ENCODE measurements at regions not wholly inside any gene's neighbourhood (a gene's known extent, or its start where the extent isn't known, plus 50 kb on each side); places are given as distances from the start of the nearest gene placed in this dataset.

GRCh38 chr7:41201021-41201420 is 501.9 kb downstream of the INHBA start:
- Histone ChIP-seq H3K4me3 (no peak overlapping the region), H3K27ac (replicated peaks in 1 of 4) (no peak overlapping the region), H3K27me3 (no peaks in the 10 kb centered on the region), H3K4me1 (no peaks in the 10 kb centered on the region), H3K36me3 (no peaks in the 10 kb centered on the region), H3K9me3 (no peaks in the 10 kb centered on the region)
- TF ChIP-seq POLR2A (IDR thresholded peaks at IDR 0.05; ENCODE audit: low read depth) (no peak), CTCF (IDR thresholded peaks at IDR 0.05) (no peak), POLR2AphosphoS5 (IDR thresholded peaks at IDR 0.05) (no peak), EP300 (IDR thresholded peaks at IDR 0.05) (no peak)
- WGBS: 93% methylated on average over 3 of the region's 3 CpGs
- no peak for DNase-seq (ENCODE audit: extremely low spot score)
- intact Hi-C loops (cut with DNase I): no loop called here

- H3K9me3 ChIP-seq: no peaks in the 10 kb centered on the region
- H3K4me1 ChIP-seq: no peaks in the 10 kb centered on the region
- no peaks in the 10 kb centered on the region for H3K36me3 ChIP-seq
- H3K27ac ChIP-seq (replicated peaks in 1 of 4): no peak overlapping the region
- intact Hi-C loops (cut with DNase I): no loop called here
- TF ChIP-seq CTCF (IDR thresholded peaks at IDR 0.05) (no peak), POLR2A (IDR thresholded peaks at IDR 0.05; ENCODE audit: low read depth) (no peak), POLR2AphosphoS5 (IDR thresholded peaks at IDR 0.05) (no peak), EP300 (IDR thresholded peaks at IDR 0.05) (no peak)
- no peak for DNase-seq (ENCODE audit: extremely low spot score)
- no peaks in the 10 kb centered on the region for H3K27me3 ChIP-seq
- 86% methylated on average over 3 of the region's 3 CpGs for WGBS
- H3K4me3 ChIP-seq: no peak overlapping the region
Observed at GRCh38 chr7:41199136-41199535, 503.8 kb downstream of the INHBA start.

GRCh38 chr7:41198502-41198901 is 504.4 kb downstream of the INHBA start:
- Histone ChIP-seq H3K4me1 (no peaks in the 10 kb centered on the region), H3K9me3 (no peaks in the 10 kb centered on the region), H3K27ac (replicated peaks in 1 of 4) (no peak overlapping the region), H3K36me3 (no peaks in the 10 kb centered on the region), H3K27me3 (no peaks in the 10 kb centered on the region), H3K4me3 (no peak overlapping the region)
- intact Hi-C loops (cut with DNase I): no loop called here
- DNase-seq (ENCODE audit: extremely low spot score): no peak
- TF ChIP-seq CTCF (IDR thresholded peaks at IDR 0.05) (no peak), EP300 (IDR thresholded peaks at IDR 0.05) (no peak), POLR2A (IDR thresholded peaks at IDR 0.05; ENCODE audit: low read depth) (no peak)

- Histone ChIP-seq H3K4me1 (no peaks in the 10 kb centered on the region), H3K4me3 (no peak overlapping the region), H3K27me3 (no peaks in the 10 kb centered on the region), H3K36me3 (no peaks in the 10 kb centered on the region), H3K27ac (replicated peaks in 1 of 4) (no peak overlapping the region), H3K9me3 (no peaks in the 10 kb centered on the region)
- intact Hi-C loops (cut with DNase I): no loop called here
- DNase-seq (ENCODE audit: extremely low spot score): no peak
- WGBS: 79% methylated on average over 2 of the region's 2 CpGs
- TF ChIP-seq POLR2A (IDR thresholded peaks at IDR 0.05; ENCODE audit: low read depth) (no peak), EP300 (IDR thresholded peaks at IDR 0.05) (no peak), CTCF (IDR thresholded peaks at IDR 0.05) (no peak), POLR2AphosphoS5 (IDR thresholded peaks at IDR 0.05) (no peak)
Observed at GRCh38 chr7:41197769-41198168, 505.1 kb downstream of the INHBA start.

GRCh38 chr7:41193738-41194282 is 509.1 kb downstream of the INHBA start:
- Histone ChIP-seq H3K4me3 (no peak overlapping the region), H3K27me3 (no peaks in the 10 kb centered on the region), H3K36me3 (no peaks in the 10 kb centered on the region), H3K27ac (replicated peaks in 1 of 4) (no peak overlapping the region), H3K4me1 (no peaks in the 10 kb centered on the region), H3K9me3 (no peaks in the 10 kb centered on the region)
- 98% methylated on average over 6 of the region's 6 CpGs for WGBS
- no peak for DNase-seq (ENCODE audit: extremely low spot score)
- intact Hi-C loops (cut with DNase I): no loop called here
- no peak for TF ChIP-seq EP300 (IDR thresholded peaks at IDR 0.05)
- TF ChIP-seq POLR2AphosphoS5 (IDR thresholded peaks at IDR 0.05): no peak
- no peak for TF ChIP-seq POLR2A (IDR thresholded peaks at IDR 0.05; ENCODE audit: low read depth)
- TF ChIP-seq CTCF (IDR thresholded peaks at IDR 0.05): no peak
